Erythroblast (primary cell): ENCODE measurements at regions not wholly inside any gene's neighbourhood (a gene's known extent, or its start where the extent isn't known, plus 50 kb on each side); places are given as distances from the start of the nearest gene placed in this dataset.

Experiments
- GATA1 ChIP-seq: IDR thresholded peaks from 2 replicates; pipeline ENCODE4 v1.6.1; 2011; ENCODE audit warnings: low read depth, mild to moderate bottlenecking, control low read depth, low read length, moderate library complexity
- POLR2A ChIP-seq: IDR thresholded peaks from 2 replicates; pipeline ENCODE4 v1.6.1; 2011; ENCODE audit warnings: mild to moderate bottlenecking, low read length

- TF ChIP-seq POLR2A (no peak), GATA1 (no peak)
Measured at GRCh38 chr10:61112771-61113170, 168.8 kb upstream of the RHOBTB1 start.
